ENCODE measurements at regions not wholly inside any gene's neighbourhood (a gene's known extent, or its start where the extent isn't known, plus 50 kb on each side); places are given as distances from the start of the nearest gene placed in this dataset.
"Not testable (repeated sequence)": the region's sequence is repeated elsewhere in the genome, so short reads cannot be mapped to it uniquely, and the experiment has no call there.

DNA sequence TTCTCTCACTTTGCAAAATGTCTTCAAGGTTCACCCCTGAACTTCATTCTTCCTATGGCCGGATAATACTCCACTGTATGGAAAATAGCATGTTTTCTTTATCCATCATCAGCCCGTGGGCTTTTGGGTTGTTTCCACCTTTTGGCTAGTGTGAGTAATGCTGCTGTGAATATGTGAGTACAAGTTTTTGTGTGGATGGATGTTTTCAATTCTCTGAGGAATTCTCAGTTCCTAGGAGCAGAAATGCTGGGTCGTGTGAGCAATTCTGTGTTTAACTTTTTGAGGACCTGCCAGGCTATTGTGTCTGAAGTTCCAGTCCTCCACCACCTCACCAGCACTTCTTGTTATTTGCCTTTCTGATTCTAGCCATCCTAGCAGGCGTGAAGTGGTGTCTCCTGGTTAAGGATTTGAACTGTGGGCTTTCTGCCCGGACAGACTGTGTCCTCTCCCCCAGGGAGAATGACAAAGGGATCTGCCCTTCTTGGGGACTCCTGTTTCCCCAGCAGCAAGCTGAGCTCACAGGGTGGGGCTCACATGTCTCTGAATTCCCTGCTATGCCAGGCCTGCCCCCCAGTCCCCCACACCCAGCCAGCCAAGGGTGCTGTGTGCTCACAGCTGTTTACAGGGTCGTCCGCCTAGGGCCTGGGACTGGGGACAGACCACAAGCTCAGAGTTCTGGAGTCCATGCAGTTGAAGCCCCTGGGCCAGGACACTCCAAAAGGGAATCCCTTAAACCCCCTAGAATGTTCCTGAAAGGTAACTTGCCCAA lies 92.2 kb upstream of the CIBAR2 start:
- Histone ChIP-seq H3K4me2 (no peak overlapping the region), H4K20me1 (ENCODE audit: insufficient read depth) (no peaks in the 10 kb centered on the region), H3K4me3 (no peak overlapping the region), H2AFZ (no peak overlapping the region), H3K9me3 (ENCODE audit: insufficient read depth, low read depth) (no peaks in the 10 kb centered on the region), H3K4me1 (replicated peaks; ENCODE audit: insufficient read depth) (no peaks in the 10 kb centered on the region), H3K36me3 (ENCODE audit: low read depth) (no peaks in the 10 kb centered on the region), H3K27ac (no peak overlapping the region), H3F3A (ENCODE audit: insufficient read depth, low read depth) (0 out of 2 replicates have a peak, but pooled peaks cover 4% of the 10 kb centered on the region), H3K9me2 (ENCODE audit: insufficient read depth) (no peaks in the 10 kb centered on the region), H3K79me2 (ENCODE audit: low read depth) (no peaks in the 10 kb centered on the region), H3K27me3 (ENCODE audit: insufficient read depth, low read depth) (no peaks in the 10 kb centered on the region)
- ChIA-PET CTCF (no interaction called here), POLR2A (ENCODE audit: unreplicated experiment) (no interaction called here)
- no peak for DNase-seq
- no TSS peak for BruUV-seq (replicated peaks)
- intact Hi-C loops (cut with micrococcal nuclease; ENCODE audit: unreplicated experiment) = no loop called here
- TF ChIP-seq CTCF (conservative IDR thresholded peaks at IDR 0.05) (no peak), EZH2 (IDR thresholded peaks at IDR 0.05; ENCODE audit: low read depth) (no peak)

GRCh38 chr16:85205257-85205656 lies 93.0 kb upstream of the CIBAR2 start:
- intact Hi-C loops (cut with micrococcal nuclease; ENCODE audit: unreplicated experiment); H3K9me2 ChIP-seq (ENCODE audit: insufficient read depth); DNase-seq; H3K4me1 ChIP-seq (replicated peaks; ENCODE audit: insufficient read depth); H3K27ac ChIP-seq; H3K79me2 ChIP-seq (ENCODE audit: low read depth); H2AFZ ChIP-seq; H3K4me3 ChIP-seq; H3K9me3 ChIP-seq (ENCODE audit: insufficient read depth, low read depth); H3K36me3 ChIP-seq (ENCODE audit: low read depth); BruUV-seq (replicated peaks); H3K27me3 ChIP-seq (ENCODE audit: insufficient read depth, low read depth); H3K4me2 ChIP-seq; H4K20me1 ChIP-seq (ENCODE audit: insufficient read depth); POLR2A ChIA-PET (ENCODE audit: unreplicated experiment); CTCF ChIA-PET: not testable (repeated sequence)
- peaks cover 10% of the 10 kb centered on the region; the same call in 1 of the 2 replicates for H3F3A ChIP-seq (ENCODE audit: insufficient read depth, low read depth)

GRCh38 chr16:85205747-85206471 lies 93.6 kb upstream of the CIBAR2 start:
- intact Hi-C loops (cut with micrococcal nuclease; ENCODE audit: unreplicated experiment) = no loop called here
- POLR2A ChIA-PET (ENCODE audit: unreplicated experiment) = no interaction called here
- Histone ChIP-seq H2AFZ (no peak overlapping the region), H4K20me1 (ENCODE audit: insufficient read depth) (no peaks in the 10 kb centered on the region), H3K4me2 (no peak overlapping the region), H3F3A (ENCODE audit: insufficient read depth, low read depth) (peaks cover 10% of the 10 kb centered on the region; the same call in 1 of the 2 replicates), H3K4me3 (no peak overlapping the region), H3K9me2 (ENCODE audit: insufficient read depth) (no peaks in the 10 kb centered on the region), H3K4me1 (replicated peaks; ENCODE audit: insufficient read depth) (no peaks in the 10 kb centered on the region), H3K27ac (no peak overlapping the region), H3K36me3 (ENCODE audit: low read depth) (no peaks in the 10 kb centered on the region), H3K79me2 (ENCODE audit: low read depth) (no peaks in the 10 kb centered on the region), H3K9me3 (ENCODE audit: insufficient read depth, low read depth) (no peaks in the 10 kb centered on the region), H3K27me3 (ENCODE audit: insufficient read depth, low read depth) (no peaks in the 10 kb centered on the region)
- no TSS peak for BruUV-seq (replicated peaks)
- CTCF ChIA-PET = no interaction called here
- DNase-seq = no peak
- TF ChIP-seq EZH2 (IDR thresholded peaks at IDR 0.05; ENCODE audit: low read depth) (no peak), CTCF (conservative IDR thresholded peaks at IDR 0.05) (no peak)

All from PC-9 (cell line).